Stimulated activated CD8-positive, alpha-beta memory T cell treated with anti-CD3 and anti-CD28 coated beads, Interleukin-7, amount 100 ng/mL, for 48 hours (primary cell): ENCODE measurements at regions not wholly inside any gene's neighbourhood (a gene's known extent, or its start where the extent isn't known, plus 50 kb on each side); places are given as distances from the start of the nearest gene placed in this dataset.
"Not testable (repeated sequence)": the region's sequence is repeated elsewhere in the genome, so short reads cannot be mapped to it uniquely, and the experiment has no call there.

Experiments
- DNase-seq, 2 donors: peaks; one replicate each; pipeline ENCODE4 v3.0.0-alpha.2; 2020; ENCODE audit warnings: low read depth in 1 of 2; ENCODE audit errors: extremely low read depth in 1 of 2

- DNase-seq, result not testable (repeated sequence)
These were observed 1684.4 kb downstream of the SPATA31A7 start for GRCh38 chr9:62874213-62874612.

- DNase-seq, result not testable (repeated sequence)
These were observed 1685.1 kb downstream of the SPATA31A7 start for GRCh38 chr9:62874745-62875599.

GRCh38 chr9:62877552-62877951 lies 1687.7 kb downstream of the SPATA31A7 start:
- not testable (repeated sequence) for DNase-seq

GRCh38 chr9:62877987-62878386 lies 1688.2 kb downstream of the SPATA31A7 start:
- not testable (repeated sequence) for DNase-seq

GRCh38 chr9:62880453-62880852 lies 1690.6 kb downstream of the SPATA31A7 start:
- not testable (repeated sequence) for DNase-seq

- DNase-seq, result not testable (repeated sequence)
These were observed 1691.1 kb downstream of the SPATA31A7 start for GRCh38 chr9:62880971-62881370.

- not testable (repeated sequence) for DNase-seq
These were observed 1692.0 kb downstream of the SPATA31A7 start for GRCh38 chr9:62881811-62882210.

GRCh38 chr9:62882717-62883116 lies 1692.9 kb downstream of the SPATA31A7 start:
- DNase-seq, result not testable (repeated sequence)

GRCh38 chr9:62896692-62897091 lies 1706.9 kb downstream of the SPATA31A7 start:
- not testable (repeated sequence) for DNase-seq

GRCh38 chr9:62897411-62898225 lies 1707.8 kb downstream of the SPATA31A7 start:
- peak; percentile 7 to 24 for DNase-seq

- not testable (repeated sequence) for DNase-seq
These were observed 1709.8 kb downstream of the SPATA31A7 start for GRCh38 chr9:62899666-62900065.

- not testable (repeated sequence) for DNase-seq
These were observed 1714.2 kb downstream of the SPATA31A7 start for GRCh38 chr9:62904061-62904460.

GRCh38 chr9:62905722-62906121 lies 1715.9 kb downstream of the SPATA31A7 start:
- not testable (repeated sequence) for DNase-seq

GRCh38 chr9:62907866-62908265 lies 1718.0 kb downstream of the SPATA31A7 start:
- not testable (repeated sequence) for DNase-seq

GRCh38 chr9:62908271-62908670 lies 1718.4 kb downstream of the SPATA31A7 start:
- not testable (repeated sequence) for DNase-seq

- DNase-seq, result not testable (repeated sequence)
These were observed 1719.6 kb downstream of the SPATA31A7 start for GRCh38 chr9:62909447-62909846.

GRCh38 chr9:62912278-62912677 lies 1722.4 kb downstream of the SPATA31A7 start:
- DNase-seq, result not testable (repeated sequence)

- DNase-seq, result not testable (repeated sequence)
These were observed 1725.3 kb downstream of the SPATA31A7 start for GRCh38 chr9:62915168-62915567.

GRCh38 chr9:62915661-62916060 lies 1725.8 kb downstream of the SPATA31A7 start:
- not testable (repeated sequence) for DNase-seq

GRCh38 chr9:62918648-62919385 lies 1729.0 kb downstream of the SPATA31A7 start:
- DNase-seq, result not testable (repeated sequence)

GRCh38 chr9:62931484-62931883 lies 1741.6 kb downstream of the SPATA31A7 start:
- not testable (repeated sequence) for DNase-seq
